Activated T-cell treated with anti-CD3 and anti-CD28 coated beads, Interleukin-2, amount 50 U/mL, for 48 hours (primary cell): ENCODE measurements at regions not wholly inside any gene's neighbourhood (a gene's known extent, or its start where the extent isn't known, plus 50 kb on each side); places are given as distances from the start of the nearest gene placed in this dataset.

ENCODE experiments used
- DNase-seq, 2 experiments: peaks; one replicate each; pipeline ENCODE4 v3.0.0-alpha.2; 2020

DNA sequence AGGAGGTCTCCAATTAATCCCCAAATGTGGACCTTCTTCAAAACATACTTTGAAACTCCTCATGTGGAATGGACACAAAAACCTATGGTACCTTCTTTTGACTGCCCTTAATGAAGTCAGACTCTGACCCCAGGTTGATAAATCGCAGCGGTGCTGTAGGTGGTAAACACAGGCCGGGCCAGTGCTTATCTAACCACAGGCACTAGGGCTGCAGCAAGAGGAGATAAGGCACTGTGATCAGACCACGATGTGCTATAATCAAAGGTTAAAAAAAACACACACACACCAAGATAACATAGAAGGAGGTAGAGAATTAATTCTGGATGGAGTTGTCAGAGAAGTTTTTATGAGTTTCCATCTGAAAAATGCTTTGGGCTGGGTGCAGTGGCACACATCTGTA, 52.3 kb upstream of the SIPA1L2 start:
- DNase-seq = no peak

DNA sequence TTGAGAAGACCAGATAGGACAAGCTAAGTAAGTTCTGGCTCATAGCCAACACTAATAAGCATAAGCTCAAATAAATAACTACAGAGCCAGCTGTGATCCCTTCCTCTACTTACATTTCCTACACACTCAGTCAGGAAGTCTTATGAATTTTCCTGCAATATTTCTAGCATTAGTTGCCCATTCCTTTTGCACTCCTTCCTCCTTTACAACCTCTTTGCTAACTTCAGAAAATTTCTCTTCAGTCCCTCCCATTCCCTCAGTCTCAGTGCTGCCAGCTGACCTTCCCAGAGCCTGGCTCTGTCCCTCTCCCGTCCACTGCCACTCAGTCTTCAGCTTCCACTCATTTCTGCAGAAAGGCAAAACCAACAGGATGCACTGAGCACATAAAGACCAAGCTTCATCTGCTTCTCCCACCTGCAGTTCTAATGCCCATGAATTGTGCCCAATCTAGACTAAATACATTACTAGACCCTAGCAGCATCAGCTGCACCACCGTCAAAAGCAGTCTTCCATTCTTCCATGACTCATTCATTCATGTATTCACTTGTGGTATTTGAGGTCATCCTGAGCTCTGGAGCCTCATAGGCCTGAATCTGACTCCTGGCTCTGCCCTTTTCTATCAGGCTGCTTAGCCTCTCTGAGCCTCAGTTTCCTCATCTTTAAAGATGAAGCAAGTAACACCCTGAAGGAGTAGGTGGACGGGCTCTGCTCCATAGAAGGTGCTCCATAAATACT, 54.6 kb upstream of the SIPA1L2 start:
- DNase-seq = no peak

DNA sequence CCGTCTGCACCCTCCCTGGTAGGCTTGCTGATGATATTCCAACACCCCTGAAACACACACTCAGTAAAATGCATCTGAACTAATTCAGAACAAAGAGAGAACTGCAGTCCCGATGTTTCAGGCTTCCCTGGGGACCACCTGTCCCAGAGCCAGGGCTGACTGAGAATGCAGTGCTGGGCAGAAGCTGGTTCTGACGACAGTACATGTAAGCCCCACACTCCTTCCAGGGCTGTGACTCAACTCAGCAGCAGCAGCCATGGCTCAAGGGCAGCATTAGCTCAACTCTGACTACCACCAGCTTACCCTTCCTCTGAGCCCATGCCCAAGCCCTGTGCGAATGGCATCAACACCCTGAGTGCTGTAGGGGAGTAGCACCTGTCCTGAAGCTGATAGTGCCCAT, 56.4 kb upstream of the SIPA1L2 start:
- DNase-seq = no peak

DNA sequence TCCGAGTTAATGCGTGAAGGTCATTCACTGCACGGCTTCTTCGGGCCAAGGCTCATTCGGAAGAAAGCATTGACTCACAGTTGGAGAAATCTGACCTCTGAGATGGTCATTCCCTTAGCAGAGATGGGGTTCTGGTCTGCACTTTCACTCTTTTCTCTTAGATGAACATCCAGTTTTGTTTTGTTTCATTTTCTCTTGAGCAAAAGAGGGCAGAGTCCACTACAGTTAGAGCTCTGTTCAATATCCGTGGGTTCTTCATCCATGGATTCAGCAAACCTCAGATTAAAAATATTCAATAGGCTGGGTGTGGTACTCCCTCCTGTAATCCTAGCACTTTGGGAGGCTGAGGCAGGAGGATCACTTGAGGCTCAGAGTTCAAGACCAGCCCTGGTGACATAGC, 57.4 kb upstream of the SIPA1L2 start:
- no peak for DNase-seq

DNA sequence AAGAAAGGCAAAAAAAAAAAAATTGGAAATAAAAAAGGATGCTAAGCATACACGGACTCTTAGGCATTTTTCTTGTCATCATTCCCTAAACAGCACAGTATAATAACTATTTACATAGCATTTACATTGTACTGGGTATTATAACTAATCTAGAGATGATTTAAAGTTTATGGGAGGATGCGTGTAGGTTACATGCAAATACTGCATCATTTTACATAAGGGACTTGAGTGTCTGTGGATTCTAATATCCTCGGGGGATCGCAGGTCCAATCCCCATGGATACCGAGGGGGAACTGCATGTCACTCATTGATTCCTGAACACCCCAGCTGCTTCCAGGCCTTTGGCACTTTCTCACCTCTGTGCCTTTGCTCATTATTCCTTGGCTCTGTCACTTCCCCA, 57.8 kb upstream of the SIPA1L2 start:
- DNase-seq = no peak

DNA sequence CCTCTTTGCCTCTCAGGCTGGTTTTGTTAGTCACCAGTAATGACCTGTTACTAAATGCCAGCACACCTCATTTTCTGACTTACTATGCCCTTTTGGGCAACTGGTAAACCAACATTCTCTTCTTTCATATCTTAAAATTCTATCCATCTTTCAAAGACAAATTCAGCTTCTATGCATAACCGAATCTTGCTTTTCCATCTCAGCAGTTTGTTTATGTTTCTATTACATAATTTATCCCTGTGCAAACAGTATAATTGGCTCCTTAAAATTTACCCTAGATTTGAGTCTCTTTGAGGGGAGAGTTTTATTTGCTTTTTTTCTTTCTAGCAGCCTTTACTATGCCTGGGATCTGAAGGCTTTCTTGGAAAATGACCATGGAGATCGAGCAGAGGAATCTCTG, 58.5 kb upstream of the SIPA1L2 start:
- DNase-seq = no peak

DNA sequence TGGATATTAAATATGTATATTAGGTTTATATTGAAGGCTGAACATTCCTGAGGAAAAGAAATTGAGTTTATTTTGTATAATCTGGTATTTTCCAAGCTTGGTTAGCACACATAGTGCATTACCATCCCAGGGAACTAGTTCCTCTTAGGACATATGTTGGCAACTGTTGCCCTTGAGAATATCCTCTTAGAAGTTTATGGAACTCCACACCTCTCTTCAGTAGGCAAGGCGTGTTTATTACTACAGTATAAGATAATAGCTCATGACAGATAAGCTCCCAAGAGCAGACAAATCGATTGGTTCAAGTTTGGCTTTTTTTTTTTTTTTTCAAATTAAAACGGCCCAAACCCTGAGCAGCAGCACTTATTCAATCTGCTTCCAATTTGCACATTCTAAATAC, 59.8 kb upstream of the SIPA1L2 start:
- no peak for DNase-seq

DNA sequence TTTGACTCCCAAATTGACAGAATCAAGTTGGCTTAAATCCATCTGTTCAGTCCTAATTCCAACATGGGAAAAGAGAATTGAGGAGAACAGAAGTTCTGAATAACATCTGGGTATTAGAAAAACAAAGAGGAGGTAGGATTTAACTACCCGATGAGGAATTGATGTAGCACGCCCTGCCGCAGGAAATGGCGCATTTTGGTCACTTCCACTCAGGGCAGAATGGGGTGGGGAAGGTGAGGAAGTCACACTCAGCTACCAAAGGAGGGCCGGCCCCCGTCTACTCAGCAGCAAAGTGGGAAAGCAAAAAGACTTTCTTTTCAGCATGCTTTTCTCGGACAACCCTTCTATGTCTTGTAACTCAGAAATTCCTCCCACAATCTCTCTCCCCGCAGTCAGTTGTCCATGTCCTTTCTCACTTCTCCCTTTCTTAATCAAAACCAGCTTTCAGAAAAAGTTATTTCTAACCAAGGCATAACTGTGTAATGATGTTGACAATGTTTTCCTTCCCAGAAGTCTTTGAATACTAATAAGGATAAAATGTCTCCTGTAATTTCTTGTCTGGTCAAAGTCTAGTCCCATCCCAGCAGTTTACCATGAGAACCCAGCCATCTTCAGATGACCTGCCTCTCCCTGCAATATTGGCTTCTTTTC, 60.5 kb upstream of the SIPA1L2 start:
- DNase-seq = no peak

DNA sequence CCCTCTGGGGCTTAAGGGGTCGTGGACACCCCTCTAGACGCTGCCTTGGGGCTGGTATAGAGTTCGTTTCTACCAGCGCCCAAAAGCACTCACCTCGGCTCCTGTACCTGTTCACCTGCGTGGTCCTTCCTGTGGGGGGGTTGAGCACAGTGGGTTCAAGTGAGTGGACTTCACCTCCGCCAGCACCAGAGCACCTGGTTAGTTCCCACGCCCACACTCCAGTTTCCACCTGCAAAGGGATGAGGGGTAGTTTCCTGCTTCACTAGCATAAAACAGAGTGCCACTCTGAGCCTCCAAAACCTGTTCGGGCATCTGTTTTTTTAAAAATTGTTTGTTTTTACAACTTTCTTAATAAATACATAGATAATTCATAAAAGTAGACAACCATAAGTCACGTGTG, 64.5 kb upstream of the SIPA1L2 start:
- DNase-seq = no peak

DNA sequence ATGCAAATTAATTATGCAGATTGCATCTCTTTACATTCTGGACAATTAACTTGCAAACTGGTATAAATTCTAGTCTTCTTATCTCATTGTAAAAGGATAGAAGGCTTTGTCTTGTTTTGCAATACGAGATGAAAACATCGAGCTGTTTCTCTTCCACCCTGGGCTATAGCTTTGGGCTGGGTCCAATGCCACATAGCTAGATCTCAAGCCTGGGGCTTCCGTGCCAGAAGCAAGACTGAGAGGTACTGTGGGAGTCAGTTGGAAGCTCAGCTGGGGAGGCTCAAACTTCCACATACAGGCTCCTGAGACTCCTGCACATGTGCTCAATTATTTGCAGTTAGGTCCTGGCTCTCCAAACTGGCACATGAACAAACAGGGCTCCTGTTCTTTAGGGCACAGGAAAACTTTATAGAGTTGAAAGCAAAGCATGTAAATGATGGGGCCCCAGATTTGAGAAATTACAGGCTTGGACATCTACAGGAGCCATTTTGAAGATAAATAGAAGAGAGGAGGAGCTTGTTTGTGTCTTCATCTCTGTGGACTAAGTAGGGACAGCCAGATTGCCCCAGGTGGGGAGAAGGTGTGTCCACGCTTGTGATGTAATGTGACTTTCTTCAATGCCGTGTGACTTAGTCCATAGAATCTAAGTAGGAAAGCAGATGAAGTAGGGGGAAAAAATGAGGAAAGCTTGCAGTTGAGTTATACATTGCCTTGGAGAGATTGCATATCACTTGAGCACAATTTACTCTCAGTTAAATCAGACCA, 65.9 kb upstream of the SIPA1L2 start:
- DNase-seq = no peak

DNA sequence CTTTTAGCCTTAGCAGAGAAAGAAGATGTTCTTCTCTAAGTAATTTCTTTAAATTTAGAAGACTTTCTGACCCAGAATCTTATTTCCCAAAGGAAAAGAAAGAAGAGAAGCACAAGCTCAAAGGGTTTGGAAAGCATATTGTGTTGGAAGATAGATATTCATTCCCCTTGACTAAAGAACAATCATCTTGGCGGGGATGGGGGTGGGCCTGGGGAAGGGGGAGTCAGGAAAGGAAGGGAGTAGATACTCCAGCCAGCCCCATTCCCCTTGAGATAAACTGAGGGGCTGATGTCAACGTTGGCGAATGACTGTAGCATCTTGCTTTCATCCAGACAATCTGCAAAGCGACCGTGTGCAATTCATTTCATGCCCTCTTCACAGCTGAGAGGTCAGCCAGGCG, 66.5 kb upstream of the SIPA1L2 start:
- DNase-seq = no peak

DNA sequence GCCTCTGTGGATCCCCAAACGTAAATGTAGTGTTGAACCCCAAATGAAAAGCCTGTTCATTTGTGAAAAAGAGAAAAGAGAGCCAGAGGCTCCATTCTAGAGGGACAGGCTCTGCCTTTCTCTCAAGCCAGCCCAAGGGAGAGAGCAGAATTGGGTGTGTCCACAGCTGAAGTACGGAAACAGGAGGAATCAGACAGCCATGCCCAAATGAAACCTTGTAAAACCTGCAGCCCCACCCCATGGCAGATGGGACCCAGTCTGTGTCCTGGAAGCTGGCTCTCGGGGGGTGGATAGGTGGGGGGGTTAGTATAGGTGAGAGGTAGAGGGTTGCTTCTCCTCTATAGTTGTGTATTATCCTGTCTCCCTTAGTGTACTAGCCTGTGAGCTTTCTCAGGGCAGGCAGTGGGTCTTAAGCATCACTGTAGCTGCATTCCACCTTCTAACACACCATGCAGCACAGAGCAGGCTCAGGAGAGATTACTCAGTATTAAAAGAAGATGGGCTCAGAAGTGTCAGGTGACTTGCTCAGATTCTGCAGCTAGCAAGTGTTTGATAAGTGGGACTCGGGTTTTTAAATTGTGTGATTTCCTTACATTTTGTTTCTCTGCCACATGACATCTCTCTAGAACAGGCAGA, 67.4 kb upstream of the SIPA1L2 start:
- no peak for DNase-seq

DNA sequence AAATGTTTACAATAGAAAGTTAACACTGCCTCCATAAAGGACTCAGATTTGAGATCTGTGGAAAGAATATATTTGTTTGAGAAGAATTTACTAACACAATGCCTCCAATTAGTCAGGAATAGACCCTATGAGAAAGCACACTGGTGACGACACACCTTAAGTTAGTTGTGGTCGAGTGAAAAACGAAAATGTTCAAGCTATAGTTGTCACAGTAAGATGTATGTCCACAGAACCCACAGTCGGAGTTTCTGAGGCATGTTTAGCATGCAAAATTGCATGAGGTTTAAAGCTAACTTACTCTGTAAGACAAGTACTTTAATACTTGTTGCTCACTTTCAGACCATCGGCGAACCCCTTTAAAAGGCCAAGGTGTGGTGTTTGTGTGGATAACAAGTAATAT, 69.9 kb upstream of the SIPA1L2 start:
- DNase-seq = no peak

DNA sequence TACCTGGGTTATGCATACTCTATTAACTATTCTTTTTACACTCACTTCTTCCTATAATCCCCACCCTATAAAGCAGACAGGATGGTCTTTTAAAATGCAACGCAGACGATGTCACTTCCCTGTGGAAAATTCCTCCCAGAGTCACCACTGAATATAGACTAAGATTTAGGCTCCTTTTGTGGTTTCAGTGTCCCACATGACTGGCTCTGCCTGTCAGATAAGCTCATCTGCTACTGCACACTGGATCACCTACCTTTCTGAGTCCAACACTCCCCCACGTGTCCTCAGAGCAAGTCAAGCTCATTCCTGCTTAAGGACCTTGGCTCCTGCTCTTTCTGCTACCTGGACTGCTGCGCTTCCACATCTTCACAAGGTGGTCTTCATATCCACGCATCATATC, 73.0 kb upstream of the SIPA1L2 start:
- DNase-seq = no peak

DNA sequence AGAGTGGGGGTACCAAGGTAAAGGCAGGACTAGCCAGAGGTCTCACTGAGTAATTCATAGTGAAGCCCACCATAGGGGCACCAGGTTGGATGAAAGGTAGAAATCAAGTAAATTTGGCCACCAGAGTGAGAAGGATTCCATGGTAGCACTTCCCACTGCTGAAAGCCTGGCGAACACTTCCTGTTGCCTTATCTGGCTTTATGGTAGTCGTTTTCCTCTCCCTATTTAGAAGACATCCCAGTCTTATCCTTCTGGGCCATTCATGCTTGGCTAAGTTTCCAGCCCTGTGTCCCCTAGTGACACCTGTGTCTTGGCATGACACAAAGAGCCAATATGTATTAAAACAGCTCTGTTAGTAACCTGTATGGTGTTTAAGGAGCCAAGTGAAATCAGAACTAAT, 74.3 kb upstream of the SIPA1L2 start:
- DNase-seq = no peak

DNA sequence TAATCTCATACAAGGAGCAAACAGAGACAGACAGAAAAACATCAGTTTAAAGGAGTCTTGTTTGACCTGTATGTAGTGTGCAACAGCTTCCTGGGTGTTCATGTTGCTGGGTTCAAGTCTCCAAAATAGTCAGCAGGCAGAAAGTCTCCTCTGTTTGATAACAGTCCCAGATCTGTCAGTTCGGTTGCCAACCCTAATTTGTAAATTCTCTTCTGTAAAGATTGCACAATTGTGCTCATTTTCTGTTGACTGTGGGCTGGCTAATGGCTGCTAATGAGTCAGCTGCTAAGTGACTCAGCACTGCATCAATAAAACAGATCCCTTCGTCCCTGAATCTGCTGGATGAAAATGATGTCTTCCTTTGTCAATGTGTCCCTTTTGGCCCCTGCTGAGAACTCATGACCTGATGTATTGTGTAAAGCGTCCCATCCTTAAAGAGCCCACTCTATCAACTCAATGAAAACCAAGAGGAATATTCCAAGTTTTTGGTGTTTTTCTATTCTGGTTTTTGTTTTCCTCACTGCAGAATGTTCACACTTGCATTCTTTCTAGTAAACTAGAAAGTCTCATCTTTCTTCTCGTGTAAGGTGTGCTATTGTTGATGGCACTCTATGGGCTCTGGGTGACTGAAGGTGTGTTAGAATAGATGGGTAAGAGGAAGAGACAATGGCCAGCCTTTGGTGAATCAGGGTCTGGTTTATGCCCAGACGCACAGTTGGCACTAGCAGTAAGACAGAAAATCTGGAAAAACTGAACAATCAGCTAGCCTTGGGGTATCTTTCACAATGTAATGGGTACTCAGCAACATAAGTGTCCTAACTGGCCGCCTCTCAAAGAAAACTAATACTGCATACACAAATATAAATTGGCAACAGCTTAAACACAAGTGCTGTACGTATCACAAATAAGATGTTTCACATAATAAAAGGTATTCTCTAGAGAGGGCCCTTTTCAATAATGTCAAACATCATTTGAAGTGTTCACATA, 75.1 kb upstream of the SIPA1L2 start:
- no peak for DNase-seq

DNA sequence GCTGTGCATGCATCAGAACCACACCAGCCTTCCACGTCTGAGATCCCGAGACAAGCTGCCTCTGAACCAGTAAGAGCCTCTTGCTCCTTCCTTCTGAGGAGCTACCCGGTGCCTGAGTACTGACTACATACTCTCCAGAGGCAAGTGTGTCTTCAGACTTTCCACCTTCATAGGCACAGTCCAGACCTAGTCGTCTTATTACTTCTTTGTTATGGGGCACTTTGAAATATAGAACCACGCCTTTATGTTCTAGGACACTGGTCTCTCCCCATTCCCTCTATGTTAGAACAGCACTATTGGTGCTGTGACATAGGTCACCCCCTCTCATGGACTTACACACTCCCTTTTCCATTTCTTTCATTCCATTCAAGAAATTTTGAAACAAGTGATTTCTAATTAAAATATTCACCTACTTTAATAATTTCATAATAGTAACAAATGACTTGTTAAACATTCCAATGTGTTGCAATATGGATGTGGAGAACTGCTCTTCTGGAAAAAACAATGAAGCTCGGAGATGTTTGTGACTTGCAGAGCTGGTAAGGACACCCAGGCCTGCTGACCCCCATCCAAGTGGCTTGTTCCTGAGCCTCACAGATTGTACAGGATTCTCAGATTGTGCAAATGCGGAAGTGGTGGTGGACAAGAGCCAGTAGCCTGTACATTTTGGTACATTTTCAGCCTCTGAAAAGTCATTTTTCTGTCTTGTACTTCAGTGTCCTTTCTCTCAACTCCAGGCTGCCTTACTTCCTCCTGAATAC, 76.1 kb upstream of the SIPA1L2 start:
- DNase-seq = no peak

DNA sequence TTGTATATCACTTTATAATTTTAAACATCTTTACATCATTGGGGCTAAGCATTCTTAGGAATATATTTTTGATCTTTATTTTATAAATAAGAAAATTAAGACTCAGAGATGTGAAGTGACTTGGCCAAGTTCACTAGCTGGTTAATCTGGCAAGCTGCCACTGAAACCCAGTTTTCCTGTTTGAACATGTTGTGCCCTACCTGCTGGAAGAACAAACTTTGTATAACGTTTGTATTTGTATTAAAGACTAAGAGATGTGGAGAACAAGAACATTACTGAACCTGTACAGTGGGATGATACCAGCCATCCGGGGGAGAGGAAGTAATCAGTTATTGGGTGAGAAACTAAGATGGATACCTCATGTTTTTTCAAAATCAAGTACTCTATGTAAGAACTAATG, 77.2 kb upstream of the SIPA1L2 start:
- DNase-seq = no peak

DNA sequence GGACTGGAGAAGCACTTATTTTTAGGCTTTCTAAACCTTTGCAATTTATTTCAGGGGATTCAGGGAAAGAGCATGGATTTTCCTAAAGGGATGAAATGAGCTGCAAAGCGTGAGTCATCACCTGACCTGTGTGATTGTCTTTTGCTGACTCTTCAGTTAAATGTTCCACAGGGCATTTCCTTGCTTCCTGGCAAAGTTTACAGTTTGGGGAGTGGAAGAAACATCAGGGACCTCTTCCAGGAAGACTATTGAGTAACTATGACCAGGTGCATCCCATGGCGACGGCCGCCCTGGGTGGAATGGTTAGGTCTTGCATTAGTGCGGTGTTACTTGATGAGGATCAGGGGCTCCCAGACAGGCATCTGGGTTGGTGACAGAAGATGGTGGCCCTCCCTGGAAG, 79.5 kb upstream of the SIPA1L2 start:
- no peak for DNase-seq

DNA sequence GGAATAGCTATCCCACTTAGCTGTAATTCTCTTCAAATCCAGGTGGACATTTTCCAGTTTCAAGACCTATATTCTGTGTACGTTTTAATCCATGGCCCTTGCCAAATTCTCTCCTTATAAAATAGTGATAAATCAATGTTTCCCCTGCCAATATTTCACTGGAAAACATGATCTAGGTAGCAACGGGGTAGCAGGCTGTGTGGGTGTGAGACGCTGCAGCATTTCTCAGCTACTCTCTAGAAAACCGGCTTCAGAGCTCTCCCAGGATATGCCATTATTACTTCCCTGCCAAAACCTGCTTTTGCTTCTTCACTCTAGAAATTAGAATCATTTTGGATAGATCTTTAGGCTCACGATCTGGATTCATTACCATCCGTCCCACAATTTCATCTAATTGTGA, 82.1 kb upstream of the SIPA1L2 start:
- DNase-seq = no peak

DNA sequence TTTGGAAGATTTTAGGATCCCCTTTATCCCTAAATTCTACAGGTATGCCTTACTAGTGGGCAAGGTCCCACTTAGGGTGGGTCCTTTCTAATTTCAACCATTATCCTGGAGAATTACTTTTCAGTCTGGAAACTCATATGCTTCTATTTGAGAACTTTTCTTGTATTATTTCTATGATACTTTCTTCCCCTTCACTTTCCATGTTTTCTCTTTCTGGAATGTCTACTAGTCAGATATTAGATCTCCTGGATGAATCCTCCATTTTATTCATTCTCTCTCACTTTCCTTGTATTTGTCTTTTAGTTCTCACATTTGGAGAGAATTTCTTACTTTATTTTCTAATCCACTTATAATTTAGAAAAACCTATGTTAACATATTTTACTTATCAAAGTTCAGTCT, 83.9 kb upstream of the SIPA1L2 start:
- DNase-seq = no peak

DNA sequence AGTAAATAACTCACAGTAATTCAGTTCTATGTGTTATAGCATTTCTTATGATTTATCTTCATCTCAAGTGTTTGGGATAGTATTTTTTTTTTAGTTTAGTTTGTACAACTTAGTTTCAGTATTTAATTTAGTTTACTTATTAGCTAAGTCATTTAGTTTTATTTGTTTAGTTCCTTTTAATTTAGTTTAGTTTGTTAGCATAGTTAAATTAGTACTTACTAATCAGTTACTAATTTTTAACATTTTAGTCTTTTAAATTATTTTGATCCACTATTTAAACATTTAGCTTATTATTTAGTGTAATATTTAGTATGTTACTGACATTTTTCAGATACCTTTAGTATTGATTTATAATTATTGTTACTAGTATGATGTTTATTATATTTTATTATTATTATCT, 85.2 kb upstream of the SIPA1L2 start:
- no peak for DNase-seq
